Left hindlimb (tissue), 1 donor: ENCODE measurements at regions not wholly inside any gene's neighbourhood (a gene's known extent, or its start where the extent isn't known, plus 50 kb on each side); places are given as distances from the start of the nearest gene placed in this dataset.
"Not testable (repeated sequence)": the region's sequence is repeated elsewhere in the genome, so short reads cannot be mapped to it uniquely, and the experiment has no call there.

Source experiments
- DNase-seq: peaks from one replicate; pipeline ENCODE4 v3.0.0-alpha.2; 2018

DNA sequence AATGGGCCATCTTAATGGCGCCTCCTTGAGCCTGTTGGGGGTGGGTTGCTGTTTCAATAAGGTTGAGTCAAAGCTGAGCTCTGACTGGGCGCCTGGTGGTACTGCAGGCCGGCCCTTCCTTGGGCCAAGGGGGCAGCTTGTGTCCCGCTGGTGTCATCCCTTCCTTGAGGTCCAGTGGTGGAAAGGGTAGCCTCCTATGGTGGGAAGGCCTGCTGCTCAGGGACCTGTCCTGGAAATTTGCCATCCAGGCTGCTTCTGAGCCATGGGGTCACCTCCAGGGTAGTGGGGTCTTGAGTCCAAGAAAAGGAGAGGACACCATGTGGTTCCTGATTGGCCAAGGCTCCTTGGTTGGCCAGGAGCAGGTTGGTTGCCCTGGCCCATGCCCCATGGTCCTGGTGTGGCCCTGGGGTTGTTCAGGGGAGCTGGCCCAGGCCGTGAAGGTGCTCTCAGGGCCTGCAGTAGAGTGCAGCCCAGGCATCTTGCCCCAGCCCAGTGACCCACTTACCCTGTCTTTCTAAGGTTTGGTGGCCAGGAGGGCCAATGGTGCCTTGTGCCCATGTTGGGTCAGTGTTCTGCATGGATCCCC, 188.7 kb downstream of the UBE3A start:
- DNase-seq, result no peak

DNA sequence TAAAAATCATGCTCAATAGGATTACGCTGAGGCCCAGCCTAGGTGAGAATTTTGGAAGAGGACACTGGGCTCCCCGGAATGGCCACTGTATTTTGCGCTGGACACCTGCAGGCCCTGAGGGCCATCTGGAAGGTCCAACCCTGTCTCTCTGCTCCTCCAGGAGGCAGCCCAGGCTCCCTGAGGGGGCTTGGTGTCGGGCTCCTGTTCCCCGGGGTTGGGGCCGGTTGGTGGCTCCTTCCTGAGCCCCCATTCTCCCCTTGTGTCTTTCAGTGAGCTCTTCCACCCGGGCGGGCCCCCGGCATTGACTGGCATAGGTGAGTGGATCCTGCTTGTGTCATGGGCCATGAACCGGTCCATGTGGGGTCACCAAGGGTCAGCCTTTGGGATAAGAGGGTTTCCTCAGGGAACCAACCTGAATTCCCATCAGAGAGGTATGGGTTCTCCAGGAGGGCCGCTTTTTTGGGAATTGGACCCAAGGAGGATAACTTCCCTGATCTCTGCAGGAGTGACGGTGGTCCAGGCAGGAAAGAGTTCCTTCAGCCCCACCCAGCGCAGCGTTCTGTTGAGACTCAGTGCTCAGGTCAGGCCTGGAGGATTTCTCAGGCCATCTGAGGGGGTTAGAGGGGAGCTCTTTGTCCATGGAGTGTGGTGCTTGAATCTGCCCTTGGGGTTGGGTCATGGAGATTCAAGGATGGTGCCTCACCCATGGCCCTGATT, 187.8 kb downstream of the UBE3A start:
- no peak for DNase-seq

DNA sequence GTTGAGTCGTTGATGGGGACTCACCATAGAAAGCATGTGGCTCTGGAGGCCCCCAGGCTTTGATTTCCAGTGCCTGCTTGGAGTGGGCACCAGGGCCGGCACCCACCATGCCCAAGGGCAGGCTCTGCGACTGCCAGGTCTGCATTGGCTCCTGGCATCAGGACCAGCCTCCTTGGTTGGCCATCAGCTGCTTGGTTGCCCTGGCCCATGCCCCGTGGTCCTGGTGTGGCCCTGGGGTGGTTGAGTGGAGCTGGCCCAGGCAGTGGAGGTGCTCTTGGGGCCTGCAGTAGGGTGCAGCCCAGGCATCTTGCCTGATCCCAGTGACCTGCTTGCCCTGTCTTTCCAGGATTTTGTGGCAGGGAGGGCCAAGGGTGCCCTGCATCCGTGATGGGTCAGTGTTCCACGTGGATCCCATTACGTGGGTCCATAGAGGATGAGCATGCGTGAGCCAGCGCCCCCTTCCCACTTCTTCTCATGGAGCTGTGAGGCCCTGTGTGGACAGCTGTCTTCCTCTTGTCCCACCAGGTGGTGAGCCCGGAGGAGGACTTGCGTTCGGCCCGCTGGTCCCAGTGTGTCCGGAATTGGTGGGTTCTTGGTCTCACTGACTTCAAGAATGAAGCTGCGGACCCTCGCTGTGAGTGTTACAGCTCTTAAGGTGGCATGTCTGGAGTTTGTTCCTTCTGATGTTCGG, 187.0 kb downstream of the UBE3A start:
- no peak for DNase-seq

DNA sequence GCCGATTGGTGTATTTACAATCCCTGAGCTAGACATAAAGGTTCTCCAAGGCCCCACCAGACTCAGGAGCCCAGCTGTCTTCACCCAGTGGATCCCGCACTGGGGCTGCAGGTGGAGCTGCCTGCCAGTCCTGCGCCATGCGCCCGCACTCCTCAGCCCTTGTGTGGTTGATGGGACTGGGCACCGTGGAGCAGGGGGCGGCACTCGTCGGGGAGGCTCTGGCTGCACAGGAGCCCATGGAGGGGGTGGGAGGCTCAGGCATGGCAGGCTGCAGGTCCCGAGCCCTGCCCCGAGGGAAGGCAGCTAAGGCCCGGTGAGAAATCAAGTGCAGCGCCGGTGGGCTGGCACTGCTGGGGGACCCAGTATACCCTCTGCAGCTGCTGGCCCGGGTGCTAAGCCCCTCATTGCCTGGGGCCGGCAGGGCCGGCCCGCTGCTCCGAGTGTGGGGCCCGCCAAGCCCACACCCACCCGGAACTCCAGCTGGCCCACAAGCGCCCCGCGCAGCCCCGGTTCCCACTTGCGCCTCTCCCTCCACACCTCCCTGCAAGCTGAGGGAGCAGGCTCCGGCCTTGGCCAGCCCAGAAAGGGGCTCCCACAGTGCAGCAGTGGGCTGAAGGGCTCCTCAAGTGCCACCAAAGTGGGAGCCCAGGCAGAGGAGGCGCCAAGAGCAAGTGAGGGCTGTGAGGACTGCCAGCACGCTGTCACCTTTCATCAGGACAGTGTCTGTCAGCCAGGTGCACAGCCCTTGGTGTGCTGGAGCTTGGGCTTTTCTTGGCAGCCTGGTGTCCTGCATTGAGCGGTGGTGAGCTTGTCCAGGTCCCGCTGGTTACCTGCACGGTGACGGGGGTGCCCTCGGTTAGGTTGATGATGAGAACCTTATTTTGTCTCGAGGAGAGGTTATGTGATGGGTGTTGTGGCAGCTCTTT, 185.5 kb downstream of the UBE3A start:
- DNase-seq, result not testable (repeated sequence)

DNA sequence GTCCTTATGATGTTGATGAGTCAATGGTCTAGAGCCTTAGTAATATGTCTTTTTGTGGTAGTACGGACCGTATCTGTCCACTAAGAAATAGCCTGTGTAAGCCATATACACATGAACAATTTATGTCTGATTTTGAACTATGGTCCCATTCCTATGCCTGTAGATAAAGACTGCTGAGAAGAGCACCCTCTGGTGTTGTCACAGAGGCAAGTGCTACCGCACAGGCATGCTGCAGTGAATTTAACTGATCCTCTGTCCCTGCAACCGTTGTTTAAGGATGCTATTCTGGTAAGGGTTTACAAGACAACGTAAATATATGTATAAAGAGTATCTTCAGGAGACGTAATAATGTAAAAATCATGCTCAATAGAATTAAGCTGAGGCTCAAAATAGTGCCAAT, 170.7 kb downstream of the UBE3A start:
- no peak for DNase-seq
